Hematopoietic multipotent progenitor cell treated with erythropoietin and hydrocortisone succinate and interleukin-3 and kit ligand, for 6 days (in vitro differentiated cells): ENCODE measurements at regions not wholly inside any gene's neighbourhood (a gene's known extent, or its start where the extent isn't known, plus 50 kb on each side); places are given as distances from the start of the nearest gene placed in this dataset.

Experiments used
- DNase-seq: peaks from one replicate; pipeline ENCODE4 v3.0.0-alpha.2; 2015

DNA sequence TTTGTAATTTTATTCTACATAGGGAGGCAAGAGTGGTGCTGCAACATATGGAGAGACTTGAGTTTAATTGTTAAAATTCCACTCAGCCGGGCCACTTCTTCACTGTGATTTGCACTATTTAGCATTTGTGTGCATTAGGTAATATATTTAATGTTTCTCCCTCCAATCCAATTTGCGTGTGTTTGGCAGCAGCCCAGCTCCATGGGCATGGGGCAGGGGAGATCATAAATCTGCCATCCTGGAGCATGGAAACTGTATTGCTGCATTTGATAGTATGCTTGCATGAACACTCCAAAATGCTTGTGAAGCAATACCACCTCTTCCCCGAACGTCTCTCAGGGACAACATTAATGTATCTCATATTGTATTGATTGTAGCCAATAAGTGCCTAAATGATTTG lies 339.1 kb upstream of the RBFOX1 start:
- no peak for DNase-seq

GRCh38 chr16:6988846-6989245 lies 343.8 kb upstream of the RBFOX1 start:
- no peak for DNase-seq

- DNase-seq = no peak
Measured at GRCh38 chr16:6977916-6978315, 354.7 kb upstream of the RBFOX1 start.

DNA sequence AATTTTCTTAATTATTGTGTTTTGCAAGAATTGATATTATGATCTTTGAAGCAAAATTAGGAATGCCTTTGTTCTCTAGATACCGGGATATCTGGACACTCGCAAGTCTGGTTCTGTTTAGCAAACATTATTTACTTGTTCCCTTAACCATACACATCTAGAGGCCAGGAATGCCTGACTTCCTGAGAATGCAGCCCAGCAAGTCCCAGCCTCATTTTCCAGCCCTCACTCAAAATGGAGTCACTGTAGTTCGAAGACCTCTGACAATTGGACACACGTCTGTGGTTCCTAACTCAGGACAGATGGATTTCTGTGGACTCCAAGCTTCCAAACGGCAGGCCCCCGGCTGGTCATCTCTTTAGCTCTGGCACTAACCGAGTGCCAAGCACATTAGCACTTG lies 355.4 kb upstream of the RBFOX1 start:
- DNase-seq = no peak

GRCh38 chr16:6976716-6977115 lies 355.9 kb upstream of the RBFOX1 start:
- DNase-seq = no peak

DNA sequence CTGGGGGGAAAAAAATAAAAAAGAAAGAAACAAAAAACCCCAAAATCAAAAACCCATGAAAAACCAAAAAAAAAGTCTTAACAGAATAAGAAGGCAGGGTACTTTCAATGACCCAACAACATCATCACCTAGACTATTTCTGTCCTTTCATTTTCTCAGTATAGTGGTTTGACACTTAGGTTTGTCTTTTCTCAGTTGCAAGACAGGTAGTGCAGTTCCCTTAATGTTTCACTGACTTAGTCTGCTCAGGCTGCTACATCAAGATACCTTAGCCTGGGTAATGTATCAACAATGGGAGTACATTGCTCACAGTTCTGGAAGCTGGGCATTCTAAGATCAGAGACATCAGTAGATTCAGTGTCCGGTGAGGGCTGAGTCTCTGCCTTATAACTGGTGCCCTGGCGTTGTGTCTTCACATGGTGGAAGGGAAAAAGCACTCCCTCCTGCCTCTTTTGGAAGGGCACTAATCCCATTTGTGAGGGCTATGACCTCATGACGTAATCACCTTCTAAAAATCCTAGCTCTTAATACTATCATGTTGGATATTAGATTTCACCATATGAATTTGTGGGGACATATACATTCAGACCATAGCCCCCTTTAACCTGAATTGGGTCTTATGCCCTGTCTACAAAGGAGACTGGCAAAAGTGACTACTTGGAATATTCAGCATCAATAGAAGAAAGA lies 362.3 kb upstream of the RBFOX1 start:
- DNase-seq = no peak

- DNase-seq = no peak
Measured at GRCh38 chr16:6969594-6969993, 363.1 kb upstream of the RBFOX1 start.

- DNase-seq = no peak
Measured at GRCh38 chr16:6967796-6968320, 364.8 kb upstream of the RBFOX1 start.

DNA sequence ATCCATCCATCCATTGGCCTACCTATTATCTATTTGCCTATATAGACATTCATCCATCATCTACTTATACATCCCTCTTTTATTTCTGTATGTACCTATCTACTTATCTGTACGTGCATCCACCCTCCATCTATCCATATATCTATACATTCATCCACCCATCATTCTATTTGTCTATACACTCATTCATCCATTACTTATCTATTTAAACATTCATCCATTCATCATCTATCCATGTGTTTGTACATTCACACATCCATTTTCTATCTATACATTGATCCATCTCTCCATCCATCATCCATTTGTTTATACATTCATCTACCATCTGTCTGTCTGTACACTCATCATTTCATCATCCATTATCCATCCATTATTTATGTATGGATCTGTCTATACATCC lies 365.7 kb upstream of the RBFOX1 start:
- DNase-seq = no peak

DNA sequence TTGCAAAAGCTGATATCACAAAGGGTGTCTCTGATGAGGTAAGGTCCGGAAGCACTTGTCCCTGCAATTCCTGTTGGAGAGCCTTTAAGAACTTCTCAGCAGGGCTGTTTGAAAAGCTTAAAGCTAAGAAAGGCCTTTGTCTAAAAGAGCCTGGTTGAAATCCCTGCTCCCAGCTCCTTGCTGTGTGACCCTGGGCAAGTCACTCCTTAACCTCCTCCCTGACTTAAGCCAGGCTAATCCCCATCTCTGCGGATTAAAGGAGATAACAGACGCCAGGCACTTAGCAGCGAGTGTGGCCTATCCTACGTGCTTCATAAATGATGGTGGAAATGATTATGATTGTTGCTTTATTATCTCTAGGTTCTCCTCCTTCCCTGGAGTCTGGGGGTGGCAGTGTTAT lies 368.0 kb upstream of the RBFOX1 start:
- no peak for DNase-seq

DNA sequence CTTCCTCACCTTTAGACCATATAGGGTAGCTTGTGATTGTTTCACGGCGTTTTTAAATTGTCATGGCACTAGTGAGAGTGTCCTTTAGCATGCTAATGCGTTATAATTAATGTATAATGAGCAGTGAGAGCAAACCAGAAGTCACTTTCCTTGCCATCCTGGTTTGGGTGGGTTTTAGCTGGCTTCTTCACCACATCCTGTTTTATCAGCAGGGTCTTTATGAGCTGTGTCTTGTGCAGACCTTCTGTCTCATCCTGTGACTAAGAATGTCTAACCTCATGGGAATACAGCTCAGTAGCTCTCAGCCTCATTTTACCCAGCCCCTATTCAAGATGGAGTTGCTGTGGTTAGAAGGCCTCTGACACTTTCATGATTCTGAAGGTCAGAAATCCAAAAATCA lies 370.9 kb upstream of the RBFOX1 start:
- no peak for DNase-seq

- DNase-seq = no peak
Measured at GRCh38 chr16:6958184-6958583, 374.5 kb upstream of the RBFOX1 start.

- DNase-seq = no peak
Measured at GRCh38 chr16:6957681-6958080, 375.0 kb upstream of the RBFOX1 start.

DNA sequence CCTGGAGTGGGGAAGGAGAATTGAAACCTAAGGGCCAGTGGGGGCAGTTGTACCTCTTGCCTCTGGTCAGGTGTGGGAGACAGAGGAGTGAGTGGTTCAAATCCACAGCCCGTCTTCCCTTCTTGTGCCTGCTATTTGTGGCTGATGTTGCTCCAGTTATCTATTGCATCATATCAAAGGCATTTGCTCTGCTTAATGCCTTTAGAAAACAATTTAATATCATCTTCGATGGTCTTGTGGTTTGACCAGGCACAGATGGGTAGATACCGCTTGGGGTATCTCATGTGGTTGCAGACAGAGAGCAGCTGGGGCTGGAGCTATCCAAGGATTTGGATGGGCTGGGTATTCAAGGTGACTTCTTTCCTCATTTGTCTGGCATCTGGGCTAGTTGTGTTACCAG lies 376.1 kb upstream of the RBFOX1 start:
- no peak for DNase-seq

DNA sequence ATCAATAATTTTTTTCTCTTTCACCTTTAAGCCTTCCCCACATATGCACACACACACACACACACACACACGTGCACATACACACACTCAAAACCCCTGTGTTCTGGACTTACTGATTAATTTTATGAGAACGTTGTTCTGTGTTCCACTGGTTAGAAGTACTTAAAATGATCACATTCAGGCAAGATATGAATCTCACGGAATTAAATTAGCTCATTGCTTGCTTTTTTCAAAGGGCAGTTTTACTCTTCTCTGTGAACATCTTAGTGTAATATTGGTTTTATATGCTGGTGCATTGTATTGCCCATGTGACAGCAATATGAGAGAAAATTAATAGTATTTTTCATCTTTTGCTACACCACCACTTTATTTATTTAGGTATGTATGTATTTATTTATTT lies 377.3 kb upstream of the RBFOX1 start:
- no peak for DNase-seq

GRCh38 chr16:6949240-6949639 lies 383.4 kb upstream of the RBFOX1 start:
- DNase-seq = no peak

DNA sequence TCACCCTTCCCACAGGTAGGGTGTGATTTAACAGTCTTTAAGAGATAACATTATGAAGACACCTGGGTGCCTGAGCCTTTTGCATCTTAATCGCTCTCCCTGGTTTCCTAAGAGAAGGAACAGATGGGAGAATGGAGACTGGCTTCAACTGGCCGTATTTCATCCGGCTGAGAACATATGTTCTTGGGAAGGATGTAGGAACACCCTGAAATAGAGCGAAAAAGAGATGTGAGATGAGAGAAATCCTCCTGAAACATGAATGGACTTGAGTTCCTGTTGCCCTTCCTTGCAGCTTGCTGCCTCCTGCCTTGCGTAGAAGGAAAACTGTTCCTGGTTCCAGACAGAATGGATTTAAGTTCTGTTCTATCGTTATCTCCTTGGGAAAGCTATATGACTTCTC lies 385.4 kb upstream of the RBFOX1 start:
- no peak for DNase-seq

DNA sequence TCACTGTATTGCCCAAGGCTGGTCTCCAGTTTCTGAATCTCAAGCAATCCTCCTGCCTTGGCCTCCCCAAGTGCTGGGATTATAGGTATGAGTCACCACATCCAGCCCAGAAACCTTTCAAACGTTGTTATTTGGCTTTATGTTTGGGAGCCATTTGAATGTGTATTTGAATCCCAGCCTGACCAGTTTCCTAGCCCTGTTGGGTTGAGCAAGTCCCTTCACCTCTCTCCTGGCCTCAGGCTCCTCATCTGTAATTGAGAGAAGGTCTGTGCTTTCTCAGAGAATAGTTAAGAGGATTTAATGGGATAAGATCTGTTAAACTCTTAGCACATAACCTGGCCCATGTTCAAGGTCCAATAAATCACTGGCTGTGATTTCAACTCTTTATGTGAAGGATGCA lies 385.8 kb upstream of the RBFOX1 start:
- no peak for DNase-seq

DNA sequence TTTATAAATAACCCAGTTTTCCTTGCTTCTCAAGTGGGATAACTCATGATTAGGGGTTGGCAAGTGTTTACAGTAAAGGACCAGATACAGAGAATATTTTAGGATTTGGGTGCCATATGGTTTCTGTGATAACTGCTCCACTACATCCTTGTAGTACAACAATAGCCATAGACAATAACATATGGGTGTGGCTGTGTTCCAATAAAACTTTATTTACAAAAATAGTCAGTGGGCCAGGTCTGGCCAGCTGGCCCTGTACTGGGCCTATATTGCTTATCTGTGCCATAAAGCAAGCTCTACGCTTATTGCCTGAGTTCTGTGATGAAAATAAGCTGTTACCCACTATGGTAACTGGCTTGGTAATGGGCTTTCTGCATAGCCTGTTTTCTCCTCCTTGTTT lies 386.5 kb upstream of the RBFOX1 start:
- DNase-seq = no peak

DNA sequence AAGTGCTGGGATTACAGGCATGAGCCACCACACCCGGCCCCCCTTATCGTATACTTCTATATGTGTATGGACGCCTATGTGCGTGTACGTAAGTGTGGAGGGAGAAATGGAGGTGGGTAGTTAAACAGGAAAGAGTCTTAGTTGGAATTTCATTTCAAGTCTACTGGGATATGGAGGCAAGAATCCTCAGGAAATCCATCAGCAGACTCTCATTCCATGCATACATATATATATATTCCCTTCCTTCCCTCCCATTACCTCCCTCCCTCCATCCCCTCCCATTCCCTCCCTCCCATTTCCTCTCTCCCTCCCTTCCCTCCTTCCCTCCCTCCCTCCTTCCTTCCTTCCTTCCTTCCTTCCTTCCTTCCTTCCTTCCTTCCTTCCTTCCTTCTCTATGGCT lies 391.7 kb upstream of the RBFOX1 start:
- DNase-seq = no peak

DNA sequence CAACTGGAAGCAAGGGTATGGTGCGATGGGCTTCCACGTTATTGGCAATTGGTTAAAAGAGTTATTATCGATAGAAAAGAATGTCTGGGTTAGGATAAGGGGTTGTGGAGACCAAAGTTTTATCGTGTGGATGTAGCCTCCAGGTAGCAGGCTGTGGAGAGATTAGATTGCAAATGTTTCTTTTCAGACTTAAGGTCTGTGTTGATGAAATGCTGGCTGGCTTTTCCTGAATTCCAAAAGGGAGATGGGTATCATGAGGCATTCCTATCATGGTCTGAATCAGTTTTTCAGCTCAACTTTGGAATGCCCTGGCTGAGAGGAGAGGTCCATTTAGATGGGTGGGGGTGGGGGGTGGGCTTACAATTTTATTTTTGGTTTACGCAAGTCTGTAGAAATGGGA lies 395.0 kb upstream of the RBFOX1 start:
- no peak for DNase-seq

DNA sequence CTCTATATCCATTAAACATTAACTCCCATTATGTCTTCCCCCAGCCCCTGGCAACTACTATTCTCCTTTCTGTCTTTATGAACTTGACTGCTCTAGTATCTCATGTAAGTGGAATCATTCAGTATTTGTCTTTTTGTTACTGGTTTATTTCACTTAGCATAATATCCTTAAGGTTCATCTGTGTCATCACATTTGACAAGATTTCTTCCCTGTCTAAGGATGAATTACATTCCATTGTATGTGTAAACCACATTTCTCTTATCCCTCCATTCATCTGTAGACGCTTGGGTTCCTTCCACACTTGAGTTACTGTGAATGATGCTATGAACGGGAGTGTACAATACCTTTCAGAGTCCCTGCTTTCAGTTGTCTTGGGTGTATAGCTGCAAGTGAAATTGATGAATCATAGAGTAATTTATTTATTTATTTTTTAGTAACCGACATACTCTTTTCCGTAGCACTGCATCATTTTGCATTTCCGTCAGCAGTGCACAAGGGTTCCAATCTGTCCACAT lies 399.7 kb upstream of the RBFOX1 start:
- DNase-seq = no peak

GRCh38 chr16:6929868-6930267 lies 402.8 kb upstream of the RBFOX1 start:
- no peak for DNase-seq

DNA sequence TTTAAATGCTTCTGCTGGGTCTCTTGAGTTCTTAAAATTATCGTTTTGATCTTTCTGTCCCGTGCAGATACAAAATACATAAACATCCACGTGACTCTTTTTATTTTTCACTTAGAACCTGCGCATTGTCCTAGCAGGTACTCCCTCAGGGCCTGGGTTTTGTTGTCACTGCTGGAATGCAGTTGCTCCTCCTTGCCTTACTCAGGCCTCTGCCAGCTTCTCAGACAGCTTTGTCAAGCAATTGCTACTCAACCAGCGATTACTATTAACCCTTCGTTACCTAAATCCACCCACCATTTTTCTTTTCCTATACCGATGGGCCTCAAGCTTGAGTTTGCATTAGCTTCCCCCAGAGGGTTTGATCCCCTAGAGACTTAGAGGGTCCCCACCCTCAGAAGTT lies 405.9 kb upstream of the RBFOX1 start:
- no peak for DNase-seq

- DNase-seq = no peak
Measured at GRCh38 chr16:6926341-6926740, 406.3 kb upstream of the RBFOX1 start.
